ENCODE measurements at regions not wholly inside any gene's neighbourhood (a gene's known extent, or its start where the extent isn't known, plus 50 kb on each side); places are given as distances from the start of the nearest gene placed in this dataset.
"Not testable (repeated sequence)": the region's sequence is repeated elsewhere in the genome, so short reads cannot be mapped to it uniquely, and the experiment has no call there.

DNA sequence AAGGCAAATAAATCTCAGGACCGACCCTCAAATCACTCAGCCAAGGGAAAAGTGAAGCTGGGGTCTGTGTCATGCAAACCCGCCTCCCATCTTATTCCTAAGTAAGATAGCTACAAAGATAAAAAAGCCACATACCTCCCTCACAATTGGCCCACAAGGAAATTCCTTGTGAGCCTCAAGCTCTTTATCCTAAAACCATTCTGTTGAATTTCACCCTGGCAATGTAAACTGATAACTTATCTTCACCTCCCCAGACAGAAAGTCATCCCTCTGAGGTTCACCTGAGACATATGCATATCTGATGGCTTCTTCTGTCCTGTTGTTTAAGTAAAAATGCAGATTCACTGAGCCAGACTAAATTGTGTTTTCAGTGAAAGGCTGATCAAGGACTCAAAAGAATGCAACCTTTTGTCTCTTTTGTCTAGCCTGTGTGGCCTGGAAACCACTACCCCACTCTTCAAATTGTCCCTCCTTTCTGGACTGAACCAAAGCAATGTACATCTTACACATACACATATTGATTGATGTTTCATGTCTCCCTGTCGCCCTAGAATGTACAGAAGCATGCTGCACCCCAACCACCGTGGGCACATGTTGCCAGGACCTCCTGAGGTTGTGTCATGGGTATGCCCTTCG is 91.3 kb downstream of the MFAP3L start:
- peak; percentile 21 for DNase-seq

DNA sequence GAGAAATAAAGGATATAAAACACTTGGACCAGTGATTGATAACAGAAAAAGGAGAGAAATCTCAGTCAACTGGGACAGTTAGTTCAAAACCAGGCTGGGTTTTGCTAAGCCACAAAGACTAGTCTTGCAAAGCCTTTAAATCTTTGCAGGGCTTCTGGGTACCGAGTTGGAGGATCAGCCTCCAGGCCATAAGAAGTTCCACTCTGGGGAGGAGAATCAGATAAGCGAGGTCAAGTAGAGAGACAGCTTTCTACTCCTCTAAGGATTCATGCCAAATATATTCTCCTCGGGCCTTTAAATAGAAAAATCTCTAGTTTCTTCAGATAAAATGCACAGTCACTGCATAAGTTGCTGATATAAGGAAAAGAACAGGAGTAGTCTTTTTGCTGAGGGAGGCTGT is 92.7 kb downstream of the MFAP3L start:
- peak; percentile 39 for DNase-seq

DNA sequence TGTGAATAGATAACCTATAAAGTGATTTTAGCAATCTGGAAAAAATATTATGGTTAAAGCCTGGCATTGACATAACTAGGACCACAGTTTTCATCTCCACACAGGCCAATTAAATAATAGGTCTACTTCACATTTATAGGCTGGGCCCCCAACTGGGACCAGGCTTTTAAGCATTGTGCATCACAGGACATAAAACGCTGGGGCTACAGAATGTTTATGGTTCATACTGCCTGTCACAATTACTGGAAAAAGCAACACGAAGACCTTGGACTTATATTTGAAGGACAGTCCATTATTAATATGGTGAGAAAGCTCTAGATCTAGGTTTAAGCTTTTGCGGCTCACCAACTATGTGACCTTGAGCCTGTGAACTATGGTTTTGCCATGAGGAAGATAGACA is 94.2 kb downstream of the MFAP3L start:
- DNase-seq = no peak

DNA sequence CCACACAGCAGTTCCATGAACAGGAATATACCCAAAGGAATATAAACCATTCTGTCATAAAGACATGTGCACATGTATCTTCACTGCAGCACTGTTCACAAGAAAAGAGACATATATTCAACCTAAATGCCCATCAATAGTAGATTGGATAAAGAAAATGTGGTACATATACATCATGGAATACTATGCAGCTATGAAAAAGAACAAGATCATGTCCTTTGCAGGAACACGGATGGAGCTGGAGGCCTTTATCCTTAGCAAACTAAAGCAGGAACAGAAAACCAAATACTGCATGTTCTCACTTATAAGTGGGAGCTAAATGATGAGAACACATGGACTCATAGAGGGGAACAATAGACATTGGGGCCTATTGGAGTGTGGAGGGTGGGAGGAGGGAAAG is 95.4 kb downstream of the MFAP3L start:
- DNase-seq = not testable (repeated sequence)

DNA sequence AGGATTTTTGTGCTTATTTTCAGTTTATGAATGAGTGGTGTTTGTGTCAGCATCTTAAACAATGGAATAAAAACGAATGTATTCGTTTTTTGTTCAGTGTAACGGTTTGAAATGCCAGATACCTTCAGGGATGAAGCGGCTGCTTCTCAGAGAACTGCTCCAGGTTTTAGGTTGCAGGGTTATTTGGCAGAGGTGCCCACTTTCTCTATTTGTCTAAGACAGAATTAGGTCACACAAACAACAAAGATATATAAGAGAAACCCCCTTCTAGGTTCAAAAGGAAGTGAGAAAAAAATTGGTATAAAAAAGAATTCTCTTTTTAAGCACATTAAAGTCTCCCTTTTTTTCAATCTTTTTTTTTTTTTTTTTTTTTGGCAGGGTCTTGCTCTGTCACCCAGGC is 98.9 kb downstream of the MFAP3L start:
- DNase-seq = no peak

DNA sequence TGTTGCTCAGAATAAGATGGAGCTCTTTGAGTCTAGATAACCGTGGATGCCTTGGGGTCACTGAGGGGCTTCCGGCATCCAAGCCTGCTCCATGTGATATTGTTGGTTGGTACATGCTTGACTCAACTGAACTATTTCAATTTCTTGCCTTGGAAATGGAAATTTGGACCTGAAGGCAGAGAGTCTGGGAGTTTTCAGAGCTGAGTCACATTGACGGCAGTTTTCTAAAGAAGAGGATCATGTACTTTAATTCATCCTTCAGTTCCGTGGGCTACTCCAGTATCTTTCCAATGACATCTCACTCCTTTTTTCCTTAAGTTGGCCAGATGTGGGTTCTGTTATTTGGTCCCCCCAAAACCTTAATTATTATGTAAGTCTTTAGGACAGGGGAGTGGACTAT is 100.5 kb downstream of the MFAP3L start:
- no peak for DNase-seq

DNA sequence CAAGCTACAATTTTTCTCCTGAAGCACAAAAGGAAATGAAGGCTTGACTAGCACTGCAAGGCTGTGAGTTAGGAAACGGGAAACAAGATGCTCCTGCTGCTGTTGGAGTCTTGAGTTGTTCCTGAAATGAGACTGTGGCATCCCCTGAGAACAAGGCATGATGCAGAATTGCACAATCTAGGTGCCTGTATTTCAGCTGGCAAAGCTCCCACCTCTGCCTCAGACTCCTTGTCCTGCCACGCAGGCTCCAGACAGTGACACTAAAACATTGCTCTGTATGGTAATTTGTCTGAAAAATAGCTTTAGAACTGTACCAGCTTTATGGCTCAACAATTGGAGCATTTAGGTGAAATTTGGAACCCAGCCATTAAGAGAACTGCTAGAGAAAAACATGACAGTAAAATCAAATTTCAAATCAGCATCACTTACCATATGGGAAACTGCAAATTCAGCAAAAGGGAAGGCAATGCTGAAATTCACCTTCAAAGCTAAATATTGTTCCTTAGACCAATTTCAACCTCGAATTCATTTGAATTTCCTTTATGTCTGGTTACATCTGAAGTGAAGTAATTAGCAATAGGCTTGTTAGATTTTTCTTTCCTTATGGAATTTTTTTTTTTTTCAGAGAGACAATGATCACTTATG is 103.4 kb downstream of the MFAP3L start:
- DNase-seq = no peak

DNA sequence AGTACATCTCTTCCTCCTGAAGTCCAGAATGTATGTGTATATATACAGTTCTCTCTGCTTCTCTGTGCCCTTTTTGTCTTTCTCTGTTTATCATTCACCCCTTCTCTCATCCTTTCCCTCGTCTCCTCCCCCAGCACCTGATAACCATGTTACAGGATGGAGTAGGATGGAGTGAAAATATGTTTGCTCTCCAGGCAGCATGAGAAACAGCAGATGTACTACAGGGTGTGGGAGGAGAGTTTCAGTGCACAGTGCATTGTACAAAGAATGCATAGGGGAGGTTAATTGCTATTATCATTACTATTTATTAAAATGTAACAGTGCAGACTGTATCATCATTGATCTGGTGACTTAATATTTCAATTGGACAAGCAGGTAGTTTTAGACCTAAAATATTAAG is 104.5 kb downstream of the MFAP3L start:
- no peak for DNase-seq

DNA sequence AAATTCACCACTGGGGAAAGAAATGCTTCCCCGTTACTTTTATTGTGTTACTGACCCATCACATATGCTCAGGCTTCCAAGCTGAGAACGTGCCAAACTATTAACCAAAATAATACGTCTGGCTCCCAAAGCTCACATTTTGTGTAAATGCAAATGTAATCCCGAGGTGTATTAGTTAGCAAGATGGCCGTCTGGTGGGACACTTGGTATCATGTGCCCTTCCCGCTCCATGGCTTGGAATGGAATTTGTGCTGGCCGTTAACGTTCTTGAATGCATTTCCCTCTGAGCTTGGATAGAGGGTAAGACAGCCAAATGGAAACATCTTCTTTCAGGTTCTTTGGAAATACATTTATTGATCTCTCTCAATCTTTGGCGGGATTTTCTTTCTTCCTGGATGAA is 105.0 kb downstream of the MFAP3L start:
- DNase-seq = no peak

DNA sequence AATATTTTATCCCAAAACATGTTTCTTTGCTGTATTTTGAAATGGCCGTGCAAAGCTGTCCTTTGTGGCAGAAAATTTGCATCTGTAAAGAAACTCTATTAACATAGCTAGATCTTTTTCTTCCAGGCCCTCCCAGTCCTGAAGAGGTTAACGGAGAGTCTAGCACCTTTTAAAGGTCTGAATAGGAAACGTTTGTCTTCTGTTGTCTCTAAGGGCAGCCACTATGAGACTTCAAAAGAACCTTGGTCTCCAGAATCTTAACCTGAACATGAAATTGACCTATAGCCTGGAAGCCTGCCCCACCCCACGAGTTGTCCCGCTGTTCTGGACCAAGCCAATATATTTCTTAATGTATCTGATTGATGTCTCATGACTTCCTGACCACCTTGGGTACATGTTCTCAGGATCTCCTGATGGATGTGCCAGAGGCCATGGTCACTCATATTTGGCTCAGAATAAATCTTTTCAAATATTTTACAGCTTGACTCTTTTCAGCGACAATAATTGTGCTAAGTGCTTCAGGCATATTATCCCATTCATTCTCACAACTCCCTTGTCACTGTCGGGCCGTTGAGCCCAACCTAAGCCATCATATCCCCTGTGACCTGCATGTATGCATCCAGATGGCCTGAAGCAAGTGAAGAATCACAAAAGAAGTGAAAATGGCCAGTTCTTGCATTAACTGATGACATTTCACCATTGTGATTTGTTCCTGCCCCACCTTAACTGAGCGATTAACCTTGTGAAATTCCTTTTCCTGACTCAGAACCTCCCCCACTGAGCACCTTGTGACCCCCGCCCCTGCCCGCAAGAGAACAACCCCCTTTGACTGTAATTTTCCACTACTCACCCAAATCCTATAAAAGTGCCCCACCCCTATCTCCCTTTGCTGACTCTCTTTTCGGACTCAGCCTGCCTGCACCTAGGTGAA is 106.7 kb downstream of the MFAP3L start:
- DNase-seq = not testable (repeated sequence)

DNA sequence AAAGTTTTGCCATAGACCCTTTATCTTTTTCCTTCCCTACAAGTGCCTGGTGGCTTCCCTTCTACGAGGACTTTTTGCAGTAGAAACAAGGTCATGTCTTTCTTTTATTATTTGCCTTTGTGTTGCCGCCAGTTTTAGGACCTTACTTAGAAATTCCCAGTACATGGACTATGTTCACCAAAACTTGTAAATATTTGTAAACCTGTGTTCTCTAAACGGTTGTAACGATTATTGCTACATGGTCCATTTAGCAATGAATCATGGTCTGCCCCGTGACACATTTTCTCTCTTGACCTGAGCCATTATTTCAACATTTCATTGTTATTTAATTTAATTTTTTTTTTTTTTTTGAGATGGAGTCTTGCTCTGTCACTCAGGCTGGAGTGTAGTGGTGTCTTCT is 110.7 kb downstream of the MFAP3L start:
- DNase-seq = no peak

DNA sequence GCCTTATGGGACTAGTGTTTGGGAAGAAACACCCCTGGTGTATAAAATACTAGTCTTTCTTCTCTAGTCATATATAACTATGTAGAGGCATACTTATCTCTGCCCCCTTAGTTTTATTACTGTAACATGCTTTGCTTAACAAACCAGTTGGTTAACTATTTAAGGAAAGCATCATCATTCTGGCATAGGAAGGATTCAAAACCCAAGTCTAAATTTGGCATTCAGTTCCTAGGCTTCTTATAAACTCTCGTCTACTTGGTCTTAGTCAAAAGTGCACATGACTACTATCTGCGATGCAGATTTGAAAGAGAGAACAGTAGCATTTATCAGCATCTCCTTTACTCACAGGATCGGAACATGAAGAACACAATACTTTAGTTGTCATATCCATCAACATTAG is 111.3 kb downstream of the MFAP3L start:
- DNase-seq = no peak

DNA sequence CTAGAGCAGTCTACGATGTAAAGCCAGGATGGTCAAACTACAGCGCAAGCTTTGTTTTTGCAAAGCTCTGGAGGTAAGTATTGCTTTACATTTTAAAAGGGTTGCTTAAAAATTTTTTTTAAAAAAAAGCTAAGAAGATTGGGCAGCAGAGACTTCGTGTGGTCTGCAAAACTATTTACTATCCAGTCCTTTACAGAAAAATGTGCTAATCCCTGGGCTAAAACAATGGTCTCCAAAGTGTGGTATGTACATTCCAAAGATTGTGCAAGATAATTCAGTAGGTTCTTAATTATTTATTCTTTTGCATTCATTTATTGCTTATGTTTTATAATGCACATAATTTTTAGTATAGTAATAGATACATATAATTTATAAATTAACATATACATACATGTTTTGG is 113.2 kb downstream of the MFAP3L start:
- no peak for DNase-seq

DNA sequence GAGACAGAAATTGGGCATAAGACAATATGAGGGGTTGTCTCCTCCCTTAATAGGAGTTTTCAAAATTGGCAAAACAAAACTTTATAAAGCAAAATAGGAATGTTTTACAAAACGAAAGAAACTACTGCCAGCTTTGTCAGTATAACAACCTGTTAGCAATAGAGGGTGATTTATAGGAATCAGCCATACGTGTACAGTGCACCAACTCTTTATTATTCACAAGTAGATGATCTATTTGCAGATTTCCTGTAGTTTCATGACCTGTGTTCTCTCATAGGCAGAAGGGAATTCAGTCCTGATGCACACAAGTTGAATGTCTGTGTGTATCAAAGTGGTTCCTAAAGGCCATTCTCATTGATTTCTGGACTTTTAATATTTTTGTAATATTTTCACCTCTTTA is 116.3 kb downstream of the MFAP3L start:
- DNase-seq = no peak

DNA sequence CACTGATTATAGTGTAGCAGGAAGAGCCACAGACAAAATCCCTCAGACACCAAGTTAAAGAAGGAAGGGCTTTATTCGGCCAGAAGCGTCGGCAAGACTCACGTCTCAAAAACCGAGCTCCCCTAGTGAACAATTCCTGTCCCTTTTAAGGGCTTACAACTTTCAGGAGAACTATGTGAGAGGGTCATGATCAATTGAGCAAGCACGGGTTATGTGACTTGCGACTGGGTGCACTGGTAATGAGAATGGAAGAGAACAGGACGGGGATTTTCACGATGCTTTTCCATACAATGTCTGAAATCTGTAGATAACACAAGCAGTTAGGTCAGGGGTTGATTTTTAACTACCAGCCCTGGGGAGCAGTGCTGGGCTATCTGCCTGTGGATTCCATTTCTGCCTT is 116.7 kb downstream of the MFAP3L start:
- peak; percentile 18 for DNase-seq

DNA sequence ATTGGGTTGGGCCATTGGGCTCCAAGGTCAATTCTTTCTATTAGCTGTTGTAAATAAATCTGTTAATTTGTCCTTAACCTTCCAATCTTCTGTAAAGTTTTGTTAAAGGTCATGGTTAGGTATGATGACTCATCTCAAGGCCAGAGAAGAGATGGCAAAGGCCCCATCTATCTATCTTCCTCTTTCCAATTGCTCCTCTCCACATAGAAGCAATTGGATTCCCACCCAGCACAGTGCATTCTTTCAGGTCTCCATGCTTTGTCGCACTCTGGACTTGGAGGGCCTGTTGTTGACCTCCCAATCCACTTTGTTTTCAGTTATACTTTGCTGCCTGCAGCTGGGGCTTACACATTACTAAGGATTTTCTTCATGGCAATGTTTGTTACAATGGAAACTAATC is 118.5 kb downstream of the MFAP3L start:
- no peak for DNase-seq

DNA sequence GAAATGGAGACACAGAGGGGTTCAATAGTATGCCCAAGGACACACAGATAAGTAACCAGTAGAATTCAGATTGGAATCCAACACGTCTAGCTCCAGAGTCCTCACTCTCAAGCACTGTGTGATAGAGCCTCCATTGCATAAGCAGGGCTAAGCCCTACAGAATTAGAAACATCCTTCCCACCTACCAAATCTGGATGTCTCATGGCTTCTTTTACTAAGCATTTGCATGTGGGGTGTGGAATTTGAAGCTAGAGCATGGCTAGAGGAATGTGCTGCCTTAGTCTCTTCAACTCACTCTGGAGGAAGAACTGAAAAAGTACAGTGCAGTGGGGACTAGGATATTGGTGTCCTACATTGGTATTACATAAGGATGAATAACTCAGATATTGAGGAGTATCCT is 119.4 kb downstream of the MFAP3L start:
- no peak for DNase-seq

DNA sequence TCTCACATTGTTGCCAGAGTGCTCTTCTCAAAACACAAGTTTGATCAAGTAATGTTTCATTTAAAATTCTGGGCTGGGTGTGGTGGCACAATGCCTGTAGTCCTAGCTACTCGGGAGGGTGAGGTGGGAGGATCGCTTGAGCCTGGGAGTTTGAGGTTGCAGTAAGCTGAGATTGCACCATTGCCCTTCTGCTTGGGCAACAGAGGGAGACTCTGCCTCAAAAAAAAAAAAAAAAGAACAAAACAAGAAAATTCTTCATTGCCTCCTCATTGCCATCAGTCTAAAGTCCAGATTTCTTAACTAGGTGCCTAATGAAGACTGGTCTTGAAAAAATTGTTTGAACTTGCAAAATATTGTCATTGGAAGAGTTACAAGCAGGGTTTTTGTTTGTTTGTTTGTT is 120.1 kb downstream of the MFAP3L start:
- no peak for DNase-seq

DNA sequence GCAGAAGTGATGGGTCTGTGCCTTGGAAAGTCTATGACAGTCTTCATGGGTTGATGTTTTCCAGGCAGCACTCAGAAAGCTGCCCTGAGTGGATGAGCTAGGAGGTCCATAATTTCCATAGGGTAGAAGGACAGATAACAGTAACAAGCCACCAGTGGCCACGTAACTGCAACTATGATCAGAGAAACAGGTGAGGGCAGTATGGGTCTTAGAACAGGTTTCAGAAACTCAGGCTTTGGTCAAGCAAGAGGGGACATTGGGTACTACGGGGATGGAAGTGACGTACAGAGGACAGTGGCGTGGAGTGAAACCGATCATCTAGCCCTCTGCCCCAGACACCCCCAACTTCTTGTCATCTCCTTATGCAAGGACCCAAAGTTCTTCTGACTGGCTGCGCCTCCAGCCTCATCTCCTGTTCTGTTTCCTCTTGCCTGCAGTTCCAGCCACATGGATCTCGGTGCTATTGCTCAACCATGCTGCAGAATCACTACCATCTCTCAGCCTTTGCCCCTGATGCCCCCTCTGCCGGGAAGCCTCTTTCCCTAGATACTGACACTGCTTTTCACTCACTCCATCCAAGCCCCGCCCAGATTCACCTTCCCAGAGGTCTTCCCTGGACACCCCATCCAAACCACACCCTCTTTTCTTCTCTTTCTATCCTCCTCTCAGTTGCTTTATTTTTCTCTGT is 123.4 kb downstream of the MFAP3L start:
- peak; percentile 7 for DNase-seq

DNA sequence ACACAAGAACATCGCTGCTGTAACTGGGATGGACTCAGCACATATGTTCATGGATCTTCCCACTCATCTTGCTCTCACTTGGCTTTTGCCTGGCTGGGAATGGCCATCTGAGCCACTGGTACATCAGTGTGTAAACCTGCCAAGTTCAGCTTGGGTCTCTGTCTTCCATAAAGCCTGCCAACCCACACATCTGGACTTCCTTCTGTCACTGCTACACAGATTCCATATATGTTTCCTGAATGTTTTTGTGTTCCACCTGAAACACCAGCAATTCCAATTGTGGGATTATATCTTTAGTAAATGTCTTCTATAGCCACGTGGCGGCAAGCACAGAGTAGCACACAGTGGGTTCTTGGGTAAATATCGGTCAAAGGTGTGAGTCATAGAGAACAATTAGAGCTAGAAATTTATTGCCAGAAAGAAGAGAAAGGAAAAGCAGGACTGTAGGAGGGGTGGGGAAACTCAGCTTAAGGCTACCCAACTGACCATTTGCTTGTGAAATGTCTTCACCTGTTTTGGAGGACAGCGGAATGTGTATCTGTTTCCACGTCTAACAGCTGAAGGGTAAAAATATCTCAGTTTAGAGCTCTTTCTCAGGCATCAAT is 125.9 kb downstream of the MFAP3L start:
- DNase-seq = no peak

DNA sequence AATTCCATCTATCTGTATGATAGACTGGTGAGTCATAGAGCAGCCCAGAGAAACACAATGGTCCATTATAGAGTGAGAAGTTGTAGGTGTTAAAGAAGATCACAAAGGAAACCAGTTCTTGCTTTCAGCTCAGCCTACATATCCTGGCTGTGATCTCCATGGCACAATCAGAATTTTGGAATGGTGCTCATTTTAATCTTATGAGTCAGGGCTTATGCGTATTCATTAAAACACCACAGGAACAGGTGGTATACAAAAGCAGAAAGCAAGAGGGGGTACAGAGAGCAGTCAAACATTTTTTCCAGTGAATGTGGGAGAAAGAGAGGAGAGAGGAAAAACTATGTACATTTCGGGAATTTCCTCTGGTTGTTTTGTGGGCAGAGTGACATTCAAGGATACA is 126.9 kb downstream of the MFAP3L start:
- no peak for DNase-seq

DNA sequence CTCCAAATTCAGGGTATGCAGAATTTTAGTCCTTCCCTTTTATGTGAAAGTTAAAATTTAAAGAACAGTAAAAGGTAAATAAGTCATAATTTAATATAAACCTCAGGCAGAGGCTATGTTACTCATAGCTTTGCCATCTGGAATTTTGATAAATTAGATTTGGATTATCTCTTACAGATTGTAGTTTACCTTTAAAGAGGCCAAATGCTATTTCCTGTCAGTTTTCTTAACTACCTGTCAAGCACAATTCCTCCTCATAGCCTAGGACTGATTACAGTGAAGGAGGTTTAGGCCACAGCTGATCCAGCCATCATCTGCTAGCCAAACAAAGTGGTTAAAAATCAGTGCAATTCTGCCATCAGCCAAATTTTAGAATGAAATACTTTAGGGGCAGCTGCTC is 128.1 kb downstream of the MFAP3L start:
- no peak for DNase-seq

DNA sequence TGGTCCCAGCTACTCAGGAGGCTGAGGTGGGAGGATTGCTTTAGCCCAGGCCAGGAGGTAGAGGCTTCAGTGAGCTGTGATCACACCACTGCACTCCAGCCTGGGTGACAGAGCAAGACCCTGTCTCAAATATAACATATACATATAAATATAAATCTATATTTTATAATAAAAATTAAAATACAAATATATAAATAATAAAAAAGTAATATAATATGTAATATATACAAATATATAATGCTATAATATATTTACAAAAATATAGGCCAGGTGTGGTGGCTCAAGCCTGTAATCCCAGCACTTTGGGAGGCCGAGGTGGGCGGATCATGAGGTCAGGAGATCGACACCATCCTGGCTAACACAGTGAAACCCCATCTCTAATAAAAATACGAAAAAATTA is 131.4 kb downstream of the MFAP3L start:
- not testable (repeated sequence) for DNase-seq

Measured in OCI-M1 (cell line).